ENCODE measurements at regions not wholly inside any gene's neighbourhood (a gene's known extent, or its start where the extent isn't known, plus 50 kb on each side); places are given as distances from the start of the nearest gene placed in this dataset.
A peak's percentile ranks its signal among the peaks of the same experiment; 100 is the strongest.

GRCh38 chrX:3257471-3257870 lies 89.0 kb downstream of the MXRA5 start:
- DNase-seq (ENCODE audit: low spot score): no peak

- no peak for DNase-seq (ENCODE audit: low spot score)
These were observed 89.6 kb downstream of the MXRA5 start for GRCh38 chrX:3256868-3257267.

- no peak for DNase-seq (ENCODE audit: low spot score)
These were observed 93.7 kb downstream of the MXRA5 start for GRCh38 chrX:3252744-3253143.

- DNase-seq (ENCODE audit: low spot score): no peak
These were observed 95.5 kb downstream of the MXRA5 start for GRCh38 chrX:3250966-3251365.

GRCh38 chrX:3244955-3245354 lies 101.5 kb downstream of the MXRA5 start:
- DNase-seq (ENCODE audit: low spot score): peak; percentile 9

- DNase-seq (ENCODE audit: low spot score): peak; percentile 33
These were observed 102.2 kb downstream of the MXRA5 start for GRCh38 chrX:3244203-3244743.

- DNase-seq (ENCODE audit: low spot score): no peak
These were observed 114.1 kb downstream of the MXRA5 start for GRCh38 chrX:3232262-3232923.

GRCh38 chrX:3231766-3232165 lies 114.7 kb downstream of the MXRA5 start:
- no peak for DNase-seq (ENCODE audit: low spot score)

- no peak for DNase-seq (ENCODE audit: low spot score)
These were observed 116.0 kb downstream of the MXRA5 start for GRCh38 chrX:3230496-3230895.

GRCh38 chrX:3227526-3227925 lies 118.9 kb downstream of the MXRA5 start:
- DNase-seq (ENCODE audit: low spot score): peak; percentile 16

- no peak for DNase-seq (ENCODE audit: low spot score)
These were observed 120.4 kb downstream of the MXRA5 start for GRCh38 chrX:3226087-3226486.

GRCh38 chrX:3221643-3222042 lies 124.8 kb downstream of the MXRA5 start:
- DNase-seq (ENCODE audit: low spot score): no peak

GRCh38 chrX:3219667-3220066 lies 126.8 kb downstream of the MXRA5 start:
- DNase-seq (ENCODE audit: low spot score): no peak

- no peak for DNase-seq (ENCODE audit: low spot score)
These were observed 127.2 kb downstream of the MXRA5 start for GRCh38 chrX:3219231-3219630.

- DNase-seq (ENCODE audit: low spot score): no peak
These were observed 128.0 kb downstream of the MXRA5 start for GRCh38 chrX:3218442-3218841.

GRCh38 chrX:3216581-3217180 lies 129.8 kb downstream of the MXRA5 start:
- no peak for DNase-seq (ENCODE audit: low spot score)

- DNase-seq (ENCODE audit: low spot score): no peak
These were observed 131.2 kb downstream of the MXRA5 start for GRCh38 chrX:3215249-3215648.

- DNase-seq (ENCODE audit: low spot score): no peak
These were observed 140.1 kb downstream of the MXRA5 start for GRCh38 chrX:3206314-3206713.

- DNase-seq (ENCODE audit: low spot score): no peak
These were observed 141.8 kb downstream of the MXRA5 start for GRCh38 chrX:3204606-3205005.

GRCh38 chrX:3195845-3196244 lies 150.6 kb downstream of the MXRA5 start:
- no peak for DNase-seq (ENCODE audit: low spot score)

GRCh38 chrX:3192835-3193234 lies 151.6 kb downstream of the ARSF start:
- DNase-seq (ENCODE audit: low spot score): no peak

GRCh38 chrX:3191796-3192195 lies 150.5 kb downstream of the ARSF start:
- DNase-seq (ENCODE audit: low spot score): no peak

GRCh38 chrX:3191201-3191600 lies 149.9 kb downstream of the ARSF start:
- DNase-seq (ENCODE audit: low spot score): no peak
